ENCODE measurements at regions not wholly inside any gene's neighbourhood (a gene's known extent, or its start where the extent isn't known, plus 50 kb on each side); places are given as distances from the start of the nearest gene placed in this dataset.

DNA sequence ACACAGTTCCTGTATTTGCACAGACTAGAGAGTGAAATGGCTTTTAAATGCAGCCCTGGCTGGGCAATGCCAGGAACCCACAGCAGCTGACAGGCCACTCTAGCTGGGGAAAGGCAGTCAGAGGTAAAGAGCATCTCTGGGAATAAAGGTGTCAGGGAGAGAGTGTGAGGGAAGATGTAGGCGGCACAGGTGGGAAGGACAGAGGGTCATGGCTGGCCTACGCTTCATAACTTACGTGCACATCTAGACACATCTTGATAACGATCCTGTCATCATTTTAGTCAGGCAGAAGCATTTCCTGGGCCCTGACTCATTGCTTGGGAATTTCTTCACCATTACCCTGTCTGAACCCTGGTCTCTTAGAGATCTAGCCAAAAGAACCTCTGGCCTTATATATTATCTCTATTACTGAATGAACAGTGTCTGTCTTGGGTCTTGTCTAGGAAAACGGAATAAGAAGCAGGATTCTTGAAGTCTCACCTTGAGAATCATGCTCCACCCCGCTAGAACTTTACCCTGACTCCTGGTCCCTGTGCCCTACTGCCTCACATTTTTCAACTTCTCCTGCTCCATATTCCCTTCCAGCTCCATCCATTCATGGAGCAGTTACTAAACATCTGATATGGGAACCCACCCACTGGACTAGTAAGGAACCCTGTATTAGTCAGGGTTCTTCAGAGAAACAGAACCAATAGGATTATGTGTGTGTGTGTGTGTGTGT is 106.4 kb upstream of the ELL2 start:
- peak; percentile 19 for DNase-seq (ENCODE audit: low spot score)

DNA sequence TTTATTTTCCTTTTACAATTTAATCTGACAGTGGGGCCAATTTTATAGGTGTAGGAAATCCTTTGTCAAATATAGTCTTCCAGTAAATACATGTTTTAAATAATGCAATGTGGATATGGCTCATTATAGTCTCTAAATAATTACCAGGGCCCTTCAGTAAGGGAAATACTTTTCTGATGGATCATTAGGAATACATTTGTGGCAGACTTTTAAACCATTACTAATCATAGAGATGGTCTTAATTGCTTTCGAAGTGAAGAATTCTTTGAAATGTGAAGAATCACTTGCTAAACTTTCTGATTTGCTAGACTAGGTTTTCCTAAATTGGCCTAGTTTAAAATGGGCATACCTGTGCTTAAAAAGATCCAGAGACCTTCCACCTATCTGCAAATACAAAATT is 105.6 kb upstream of the ELL2 start:
- no peak for DNase-seq (ENCODE audit: low spot score)

DNA sequence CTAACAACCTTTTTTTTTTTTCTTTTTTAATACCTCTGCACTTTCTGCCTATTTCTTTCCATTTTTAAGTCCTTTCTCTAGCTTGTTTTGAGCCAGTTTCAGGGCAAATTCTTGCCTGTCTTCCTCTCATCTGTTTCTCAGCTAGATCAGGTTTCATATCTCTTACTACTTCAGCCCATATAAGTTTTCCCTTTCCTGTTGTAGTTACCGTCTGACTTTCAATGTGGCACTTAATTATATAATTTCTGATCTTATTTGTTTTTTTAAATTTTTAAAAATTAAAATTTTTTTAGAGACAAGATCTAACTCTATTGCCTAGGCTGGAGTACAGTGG is 104.7 kb upstream of the ELL2 start:
- DNase-seq (ENCODE audit: low spot score): no peak

DNA sequence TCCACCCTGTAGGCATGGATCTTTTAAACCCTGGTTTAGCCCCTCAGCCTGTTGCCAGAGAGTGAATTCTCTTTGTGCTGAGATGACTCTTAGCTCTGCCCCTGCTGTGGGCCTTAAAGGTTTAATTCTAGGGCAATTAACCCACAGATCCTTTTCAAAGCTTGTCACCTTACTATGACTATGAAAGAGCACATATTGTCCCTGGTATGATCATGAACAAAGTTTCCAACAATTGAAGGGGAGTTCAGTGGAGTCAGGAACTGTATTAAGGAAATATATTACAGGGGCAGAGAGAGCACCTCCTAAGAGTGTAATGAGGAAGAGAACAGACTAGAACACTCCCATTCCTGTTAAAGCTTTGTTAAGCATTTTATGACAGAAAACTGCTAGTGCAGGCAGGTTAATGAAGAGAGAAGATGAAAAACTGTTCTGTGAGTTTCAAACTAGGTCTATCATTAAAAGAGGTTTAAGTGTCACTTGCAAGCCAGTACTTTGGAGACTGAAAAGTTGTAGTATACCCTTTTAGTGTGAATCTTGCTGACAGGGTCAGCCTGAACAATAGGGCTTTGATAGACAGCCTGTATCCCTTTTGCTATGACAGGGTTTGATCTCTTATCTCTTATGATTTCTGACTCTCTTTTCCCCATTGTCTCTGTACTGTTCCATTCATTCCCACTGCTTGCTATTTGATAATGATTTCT is 104.2 kb upstream of the ELL2 start:
- DNase-seq (ENCODE audit: low spot score): no peak

DNA sequence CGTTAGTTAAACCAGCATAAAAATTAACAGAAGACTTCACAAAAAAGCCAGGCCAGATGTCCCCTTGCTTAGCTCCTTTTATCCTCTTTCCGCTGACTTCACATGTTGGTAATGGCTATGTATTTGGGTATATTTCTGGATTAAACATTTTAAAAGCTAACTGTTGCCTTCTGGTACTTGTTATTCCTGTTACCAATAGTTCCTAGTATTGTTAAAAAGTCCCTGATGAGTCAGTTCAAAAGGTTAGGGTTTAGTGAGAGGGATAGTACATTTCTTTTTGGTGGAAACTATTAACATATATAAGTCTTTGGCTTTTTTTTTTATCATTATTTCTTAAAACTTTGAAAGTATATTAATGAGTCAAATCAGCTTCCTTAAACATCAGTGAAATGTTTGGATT is 103.2 kb upstream of the ELL2 start:
- no peak for DNase-seq (ENCODE audit: low spot score)

DNA sequence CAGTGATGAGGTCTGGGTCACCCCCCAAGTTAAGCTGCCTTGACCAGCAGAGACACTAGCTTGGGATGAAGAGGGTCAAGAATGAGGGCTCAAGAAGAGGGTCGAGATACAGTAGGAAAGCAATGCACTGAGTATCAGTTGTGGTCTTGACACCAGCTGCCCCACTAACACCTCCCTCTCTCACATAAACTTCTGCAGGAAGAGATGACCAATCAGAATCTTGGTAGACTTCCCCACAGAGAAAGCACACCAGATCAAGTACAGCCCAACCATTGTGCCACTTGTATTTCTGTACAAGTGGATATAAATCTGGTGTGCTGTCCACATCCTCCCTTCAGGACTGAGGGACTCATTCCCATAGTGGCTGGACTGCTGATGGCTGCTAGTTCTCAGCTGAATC is 101.2 kb upstream of the ELL2 start:
- no peak for DNase-seq (ENCODE audit: low spot score)

DNA sequence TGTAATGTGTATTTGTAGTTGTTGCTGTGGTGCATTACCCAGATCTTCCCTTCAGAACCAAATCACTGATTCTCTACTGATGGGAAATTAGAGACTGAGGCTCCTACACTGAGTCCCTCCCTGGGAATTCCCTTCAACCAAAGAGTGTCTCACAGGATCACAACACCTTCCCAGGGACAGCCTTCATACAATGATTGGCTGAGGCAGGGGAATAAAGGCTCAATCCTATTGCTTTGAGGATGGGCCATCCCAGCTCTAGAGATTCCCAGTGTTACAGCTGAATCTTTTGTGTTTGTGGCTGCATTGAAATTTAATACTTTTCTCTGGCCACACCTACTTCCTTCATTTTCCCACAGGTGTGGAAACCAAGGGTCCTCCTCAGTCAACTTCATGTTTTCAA is 96.4 kb upstream of the ELL2 start:
- DNase-seq (ENCODE audit: low spot score): no peak

DNA sequence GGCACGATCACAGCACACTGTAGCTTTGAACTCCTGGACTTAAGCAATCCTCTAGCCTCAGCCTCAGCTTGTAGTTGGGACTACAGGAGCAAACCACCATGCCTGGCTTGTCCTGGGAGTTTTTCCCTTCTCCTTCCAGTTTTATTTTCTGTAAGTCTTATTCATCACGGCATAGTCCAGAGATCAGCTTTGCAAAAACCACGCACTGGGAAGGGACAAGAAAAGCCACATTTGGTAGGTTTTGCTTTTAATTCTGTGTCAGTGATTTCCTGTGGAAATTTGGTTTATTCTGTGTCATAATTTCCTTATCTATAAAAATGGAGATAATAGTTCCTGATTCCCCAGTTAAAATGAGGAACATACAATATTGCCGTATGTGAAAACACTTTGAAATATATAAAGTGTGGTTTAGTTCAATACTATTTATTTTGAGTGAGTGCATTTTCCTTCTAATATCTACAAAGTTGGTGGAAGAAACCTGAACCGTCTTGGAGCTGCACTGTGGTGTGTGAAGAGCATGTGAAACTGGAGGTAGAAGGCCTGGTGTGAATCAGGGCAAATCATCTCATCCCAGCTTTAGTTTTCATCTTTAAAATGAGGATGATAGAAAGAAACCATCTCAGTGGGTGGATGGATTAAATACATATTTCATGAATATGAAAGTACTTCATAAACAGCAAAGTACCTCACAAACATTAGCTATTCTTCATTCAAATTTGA is 92.8 kb upstream of the ELL2 start:
- DNase-seq (ENCODE audit: low spot score): no peak

DNA sequence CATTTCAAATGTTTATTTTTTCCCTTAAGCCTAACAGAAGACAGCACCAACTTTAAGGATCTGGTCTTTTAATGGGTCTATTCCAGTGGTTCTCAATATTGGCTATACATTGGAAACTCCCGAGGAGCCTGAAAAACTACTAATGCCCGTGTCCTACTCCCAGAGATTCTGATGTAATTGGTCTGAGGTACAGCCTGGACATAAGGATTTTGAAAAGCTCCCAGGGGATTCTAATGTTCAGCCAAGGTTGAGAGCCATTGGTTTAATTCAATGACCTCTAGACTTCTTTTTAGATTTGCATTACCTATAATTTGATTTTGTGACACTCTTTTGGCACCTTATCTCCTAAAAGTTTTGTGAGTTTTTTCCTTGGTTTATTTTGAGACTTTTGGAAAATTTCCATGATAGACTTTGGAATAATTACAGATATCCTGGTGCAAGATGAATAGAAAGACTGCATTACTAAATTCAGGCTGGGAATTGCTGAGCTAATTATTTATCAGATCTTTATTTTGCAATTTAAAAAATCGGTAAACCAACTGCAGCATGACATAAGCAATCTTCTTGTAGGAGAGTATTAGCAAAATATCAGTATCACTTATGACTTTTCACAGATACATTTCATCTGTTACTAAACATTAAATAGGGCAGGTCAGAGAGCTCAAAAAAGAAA is 91.5 kb upstream of the ELL2 start:
- DNase-seq (ENCODE audit: low spot score): no peak

DNA sequence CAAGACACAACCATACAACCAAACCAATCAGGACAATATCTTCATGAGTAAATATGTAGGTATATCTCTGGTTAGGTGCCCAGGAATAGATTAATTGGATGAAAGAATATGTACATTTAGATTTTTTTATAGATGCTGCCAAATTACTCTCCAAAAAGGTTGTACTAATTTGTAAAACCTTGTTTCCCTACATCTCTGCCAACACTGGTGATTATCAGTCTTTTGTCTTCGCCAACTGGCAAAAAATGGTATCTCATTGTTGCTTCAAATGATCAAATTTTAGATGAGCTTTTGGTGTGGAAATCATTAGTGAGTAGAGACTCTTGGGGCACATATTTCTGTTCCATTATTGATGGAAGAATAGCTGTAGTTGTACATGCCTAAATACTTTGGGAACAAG is 90.7 kb upstream of the ELL2 start:
- no peak for DNase-seq (ENCODE audit: low spot score)

DNA sequence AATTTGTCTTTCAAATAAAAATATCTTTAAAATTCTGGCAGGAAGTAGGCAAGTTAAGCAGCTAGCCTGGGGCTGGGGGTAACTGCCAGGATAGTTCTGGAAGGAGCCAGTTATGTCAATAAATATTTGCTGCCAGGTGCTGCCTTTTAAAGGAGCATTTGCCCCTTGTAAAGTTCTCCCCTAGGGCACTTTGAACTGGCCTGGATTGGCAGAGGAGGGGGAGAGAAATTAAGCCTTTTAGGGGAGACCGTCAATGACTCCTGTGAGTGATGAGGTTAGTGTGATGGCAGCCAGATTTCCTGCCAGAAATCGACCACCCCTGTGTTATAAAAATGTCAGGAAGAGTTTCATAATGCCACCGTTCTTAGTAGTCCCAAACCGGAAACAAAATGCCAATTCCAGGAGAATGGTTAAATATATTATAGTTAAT is 89.8 kb upstream of the ELL2 start:
- DNase-seq (ENCODE audit: low spot score): no peak

DNA sequence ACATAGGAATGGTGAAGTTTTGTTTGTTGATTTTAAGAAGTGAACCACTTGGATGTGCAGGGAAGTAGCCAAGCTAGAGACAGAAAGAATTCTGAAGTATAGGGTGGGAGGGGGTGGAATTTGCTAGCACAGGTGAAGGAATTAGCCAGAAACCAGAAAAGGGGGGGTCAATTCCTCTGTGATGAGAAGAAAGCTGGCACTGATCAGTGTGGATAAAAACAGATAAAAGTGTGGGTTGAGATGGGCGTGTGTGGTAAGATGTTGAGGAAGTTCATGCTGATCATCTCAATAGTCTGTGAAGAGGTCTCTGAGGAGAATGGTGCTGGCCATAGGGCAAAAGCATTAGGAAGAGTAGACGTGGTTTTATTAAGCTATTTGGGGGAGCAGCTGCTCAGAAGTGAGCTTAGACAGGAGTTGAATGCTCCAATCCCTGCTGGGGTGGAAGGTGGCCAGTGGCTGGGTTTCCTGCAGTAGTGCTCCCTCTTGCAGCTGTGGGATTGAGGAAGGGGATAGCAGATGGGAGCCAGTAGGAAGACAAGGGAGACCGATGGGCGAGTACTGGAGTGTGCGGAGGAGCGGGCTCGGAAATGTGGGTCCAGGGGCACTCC is 88.7 kb upstream of the ELL2 start:
- DNase-seq (ENCODE audit: low spot score): no peak

DNA sequence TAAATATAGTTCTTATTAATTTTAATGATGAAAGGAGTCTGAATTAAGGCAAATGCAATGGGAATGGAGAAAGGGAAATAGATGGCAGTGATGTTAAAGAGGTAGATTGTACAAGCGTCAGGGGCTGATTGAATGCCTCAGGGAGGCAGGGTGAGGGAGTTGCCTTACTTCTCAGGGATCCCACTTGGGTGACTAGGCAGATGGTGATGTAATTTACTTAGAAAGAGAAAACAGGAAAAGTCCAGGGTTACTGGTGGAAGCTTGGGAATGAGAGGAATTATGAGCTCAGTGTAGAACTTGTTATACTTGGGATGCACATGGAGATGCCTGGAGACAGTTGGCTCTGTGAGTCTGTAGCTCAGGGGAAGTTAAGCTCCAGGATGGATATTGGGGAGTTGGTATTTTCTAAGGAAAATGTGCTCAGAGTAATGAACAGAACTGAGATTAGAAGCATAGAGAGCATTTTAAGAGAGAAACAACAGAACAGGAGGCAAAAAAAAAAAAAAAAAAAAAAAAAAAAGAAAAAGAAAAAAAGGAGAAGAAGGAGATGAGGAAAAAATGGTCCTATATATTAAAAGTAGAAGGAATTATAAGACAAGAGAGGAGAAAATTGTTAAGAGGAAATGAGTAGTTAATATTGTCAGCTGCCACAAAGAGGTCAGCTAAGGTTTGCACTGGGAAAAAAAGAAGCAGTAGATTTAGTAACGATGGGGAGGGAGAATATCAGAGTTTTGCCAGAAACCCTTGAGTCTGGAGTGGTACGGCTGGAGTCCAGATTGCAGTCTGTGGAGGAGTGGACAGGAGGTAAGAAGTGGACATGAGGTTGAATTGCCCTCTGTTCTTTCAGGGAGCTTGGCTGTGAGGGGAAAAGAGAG is 88.0 kb upstream of the ELL2 start:
- no peak for DNase-seq (ENCODE audit: low spot score)

DNA sequence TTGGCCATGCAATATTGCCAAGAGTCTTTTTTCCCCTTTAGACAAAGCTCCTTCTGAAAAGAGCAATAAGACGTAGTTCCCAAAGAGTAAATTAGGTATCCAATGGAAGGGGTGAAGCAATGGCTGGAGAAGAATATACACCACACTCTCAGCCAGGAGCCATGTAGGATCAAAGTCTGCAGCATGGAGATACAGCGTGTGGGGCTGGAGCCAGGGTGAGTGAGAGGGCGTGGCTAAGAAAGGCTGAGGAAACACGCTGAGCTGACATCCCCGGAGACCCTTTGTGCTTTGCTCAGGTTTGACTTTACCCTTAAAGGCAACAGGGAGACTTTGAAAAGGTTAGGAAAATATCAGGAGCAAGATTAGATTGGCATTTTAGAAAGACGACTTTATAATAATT is 87.1 kb upstream of the ELL2 start:
- DNase-seq (ENCODE audit: low spot score): no peak

DNA sequence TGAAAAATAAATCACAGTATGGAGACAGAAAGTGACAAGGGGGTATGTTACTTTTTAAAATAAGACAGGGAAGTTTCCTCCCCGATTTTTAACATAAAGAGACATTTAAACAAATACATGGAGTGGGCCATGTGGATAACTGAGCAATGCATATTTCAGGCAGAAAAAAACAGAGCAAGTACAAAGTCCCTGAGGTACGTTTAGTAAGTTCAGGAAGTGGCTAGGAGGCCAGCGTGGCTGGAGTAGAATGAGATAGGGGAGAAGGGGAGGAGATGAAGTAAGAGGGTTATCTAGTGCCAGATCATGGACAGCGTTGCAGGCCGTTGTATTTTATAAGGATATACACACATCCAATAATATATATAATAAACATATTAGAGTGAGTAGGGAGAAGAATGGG is 84.2 kb upstream of the ELL2 start:
- DNase-seq (ENCODE audit: low spot score): no peak

DNA sequence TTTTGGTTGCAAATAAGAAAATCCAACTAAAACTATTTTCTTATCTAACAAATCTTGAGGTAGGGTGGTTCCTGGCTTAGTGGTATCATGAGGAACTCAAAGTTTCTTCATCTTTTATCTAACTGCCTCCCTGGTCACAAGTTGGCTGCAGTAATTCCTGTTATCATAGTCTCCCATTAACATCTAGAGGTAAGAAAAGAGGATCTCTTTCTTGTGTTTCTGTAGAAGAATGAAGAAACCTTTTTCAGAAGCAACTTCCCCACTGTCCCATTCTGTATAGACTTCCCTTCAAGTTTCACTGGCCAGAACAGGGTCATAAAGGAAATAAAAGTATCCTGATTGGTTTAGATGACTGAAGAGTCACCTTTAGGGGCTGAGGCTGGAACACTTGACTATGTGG is 81.8 kb upstream of the ELL2 start:
- no peak for DNase-seq (ENCODE audit: low spot score)

DNA sequence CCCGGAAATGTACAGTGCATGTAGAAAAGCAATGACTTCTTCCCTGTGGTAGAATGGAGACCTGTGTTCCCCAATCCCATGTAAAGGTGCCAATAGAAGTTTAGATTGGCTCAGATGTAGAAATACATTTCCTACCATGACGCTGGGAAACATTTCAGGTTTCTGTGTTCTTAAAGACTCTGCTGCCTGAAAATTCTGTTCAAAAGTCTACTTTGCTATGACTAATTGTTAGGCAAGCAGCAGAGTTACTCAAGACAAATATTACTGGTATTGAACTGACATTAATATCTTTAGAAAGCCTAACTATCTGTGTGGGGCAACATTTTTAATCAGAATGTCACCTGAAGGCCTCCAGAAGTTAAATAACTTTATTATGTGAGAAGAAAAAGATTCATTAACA is 75.5 kb upstream of the ELL2 start:
- no peak for DNase-seq (ENCODE audit: low spot score)

DNA sequence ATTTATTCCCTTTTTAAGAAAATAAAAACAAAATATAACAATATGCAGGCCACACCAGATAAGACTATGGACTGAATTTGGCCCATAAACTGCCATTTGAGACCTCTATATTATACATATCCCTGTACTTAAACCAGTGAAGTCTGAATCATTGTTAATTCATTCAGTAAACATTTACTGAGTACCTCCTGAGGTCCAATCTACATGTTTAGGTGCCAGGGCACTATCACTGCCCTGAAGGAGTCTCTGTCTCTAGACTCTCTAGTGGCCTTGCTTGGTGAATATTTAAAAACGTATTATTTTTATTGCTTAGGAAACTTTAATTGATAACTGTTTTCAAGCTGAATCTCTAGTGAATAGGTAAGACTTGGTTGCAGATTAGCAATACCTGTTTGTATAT is 74.7 kb upstream of the ELL2 start:
- DNase-seq (ENCODE audit: low spot score): no peak

DNA sequence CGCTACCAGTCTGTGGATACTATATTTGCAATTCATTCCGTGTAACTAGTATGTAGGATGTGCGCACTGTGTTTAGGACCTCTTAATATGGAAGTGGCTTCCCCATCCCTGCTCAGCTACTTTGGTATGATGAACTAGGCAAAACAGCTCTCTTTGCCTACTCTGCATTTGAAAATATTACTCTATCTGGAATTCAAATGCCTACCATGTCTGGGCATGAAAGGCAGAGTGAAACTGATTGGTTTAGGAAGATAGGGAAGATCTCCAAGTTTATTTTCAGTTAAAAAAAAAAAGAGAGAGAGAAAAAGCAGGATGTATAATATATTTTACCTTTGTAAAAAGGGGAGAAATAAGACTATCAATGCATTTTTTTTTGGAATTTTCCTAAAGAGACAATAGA is 74.1 kb upstream of the ELL2 start:
- no peak for DNase-seq (ENCODE audit: low spot score)

DNA sequence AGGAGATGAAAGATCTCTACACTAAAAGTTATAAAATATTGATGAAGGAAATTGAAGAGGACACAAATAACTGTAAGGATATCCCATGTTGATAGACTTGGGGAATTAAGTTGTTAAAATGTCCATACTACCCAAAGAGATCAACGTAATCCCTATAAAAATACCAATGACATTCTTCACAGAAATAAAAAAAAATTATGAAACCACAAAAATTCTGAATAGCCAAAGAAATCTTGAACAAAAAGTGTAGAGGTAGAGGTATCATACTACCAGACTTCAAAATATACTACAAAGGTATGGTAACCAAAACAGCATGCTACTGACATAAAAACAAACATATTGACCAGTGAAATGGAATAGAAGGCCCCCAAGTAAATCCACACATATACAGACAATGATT is 71.5 kb upstream of the ELL2 start:
- no peak for DNase-seq (ENCODE audit: low spot score)

DNA sequence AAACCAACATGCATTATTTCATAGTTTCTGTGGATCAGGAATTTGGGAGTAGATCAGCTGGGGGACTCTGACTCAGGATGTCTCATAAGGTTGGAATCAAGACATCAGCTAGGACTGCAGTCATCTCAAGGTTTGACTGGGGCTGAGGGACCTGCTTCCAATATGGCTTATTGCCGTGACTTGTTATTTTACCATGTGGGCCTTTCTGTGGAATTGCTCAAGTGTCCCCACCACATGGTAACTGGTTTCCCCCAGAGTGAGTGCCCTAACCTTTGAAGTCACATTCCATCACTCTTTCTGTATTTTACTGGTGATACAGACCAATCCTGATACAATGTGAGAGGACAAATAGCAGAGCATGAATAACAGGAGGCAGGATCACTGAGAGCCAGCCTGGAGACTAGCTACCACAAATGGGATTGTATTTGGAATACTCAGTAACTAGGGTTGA is 70.2 kb upstream of the ELL2 start:
- no peak for DNase-seq (ENCODE audit: low spot score)

Measured in COLO829 (cell line).